ENCODE measurements at regions not wholly inside any gene's neighbourhood (a gene's known extent, or its start where the extent isn't known, plus 50 kb on each side); places are given as distances from the start of the nearest gene placed in this dataset.
A peak's percentile ranks its signal among the peaks of the same experiment; 100 is the strongest.

DNA sequence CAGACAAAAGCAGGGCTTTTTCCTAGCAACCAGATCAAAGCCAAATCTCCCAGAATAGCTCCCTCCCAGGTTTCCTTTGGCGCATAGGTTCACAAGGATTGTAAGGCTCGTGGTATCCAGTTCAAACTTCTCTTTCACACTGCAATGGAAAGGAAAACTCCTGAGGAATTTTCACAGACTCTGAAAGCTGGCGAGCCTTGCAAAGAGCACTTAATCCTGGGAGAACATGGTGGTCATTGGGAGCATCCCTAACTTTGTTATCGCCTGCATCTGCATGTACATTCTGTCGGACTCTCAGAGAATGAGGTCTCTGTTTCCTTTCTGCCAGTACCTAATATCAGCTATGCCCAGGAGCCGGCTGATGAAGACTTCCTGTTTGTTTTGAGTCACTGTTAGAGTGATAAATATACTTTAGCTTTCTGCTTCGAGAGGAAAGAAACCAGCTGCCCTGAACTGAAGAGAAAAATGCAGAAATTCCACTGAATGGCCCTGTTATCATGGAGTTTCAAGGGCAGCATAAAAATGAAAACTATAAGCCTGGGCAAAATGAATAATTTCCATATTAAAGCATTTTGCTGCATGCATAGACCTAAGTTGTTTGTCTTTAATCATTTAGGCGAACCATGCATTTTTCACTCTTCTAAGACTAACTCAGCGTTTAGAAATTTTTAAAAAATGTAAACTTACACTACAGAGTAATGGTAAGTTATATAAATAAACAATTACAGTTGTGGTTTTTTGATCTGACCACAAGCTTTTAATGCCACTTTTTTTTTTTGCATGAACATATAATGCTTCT, 76.4 kb upstream of the ZEB2 start:
- no peak for DNase-seq

DNA sequence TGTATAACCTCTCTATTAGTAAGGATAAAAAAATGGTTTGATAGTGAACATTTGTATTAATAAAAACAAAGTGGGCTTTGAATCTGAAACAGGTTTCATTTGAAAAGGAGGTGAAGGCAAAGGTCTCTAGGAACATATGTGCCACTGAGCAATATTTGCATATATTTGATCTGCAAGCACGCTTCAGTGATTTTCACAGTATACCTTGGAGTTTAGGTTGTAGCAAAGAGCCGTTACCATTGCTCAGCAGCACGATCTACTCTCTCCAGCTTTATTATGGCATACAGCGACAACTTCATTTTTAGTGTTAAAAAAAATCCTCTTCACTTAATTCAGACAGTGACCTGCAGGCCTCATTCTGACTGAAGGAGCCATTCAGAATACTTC, 75.8 kb upstream of the ZEB2 start:
- no peak for DNase-seq

DNA sequence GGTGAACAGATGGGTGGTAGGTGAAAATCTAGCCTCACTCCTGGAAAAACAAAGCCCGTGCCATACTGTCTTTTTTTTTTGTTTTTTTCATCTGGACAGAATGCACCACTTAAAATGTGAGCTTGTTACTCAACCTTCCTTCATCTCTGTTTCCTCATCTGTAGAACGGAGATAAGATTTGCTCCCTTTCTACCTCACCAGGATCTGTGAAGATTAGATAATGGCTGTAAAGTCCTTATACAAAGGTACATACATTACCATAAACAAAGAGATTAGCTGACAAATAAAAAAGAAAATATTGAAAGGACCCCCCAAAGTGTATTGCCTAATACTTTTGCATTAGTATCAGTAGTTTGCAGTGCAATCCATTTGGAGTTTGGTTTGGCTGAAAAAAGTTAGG, 75.4 kb upstream of the ZEB2 start:
- no peak for DNase-seq

DNA sequence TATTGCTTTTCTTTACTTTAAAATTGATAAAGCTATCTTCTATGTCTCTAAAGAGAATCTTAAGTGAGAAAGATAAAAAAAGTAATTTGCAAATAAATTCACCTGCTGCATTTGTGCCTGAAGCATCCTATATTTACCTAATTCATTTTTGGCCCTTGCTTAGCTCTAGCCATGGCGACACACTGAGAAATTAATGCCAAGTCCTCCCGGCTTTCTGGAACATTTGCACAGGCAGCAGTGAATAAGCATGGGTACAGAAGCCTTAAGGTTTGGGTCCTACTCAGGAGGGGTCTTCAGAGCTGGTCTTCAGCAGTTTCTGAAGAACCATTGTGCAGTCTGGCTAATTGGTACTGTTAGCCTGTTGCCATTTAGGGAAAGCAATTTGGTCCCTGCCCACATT, 73.9 kb upstream of the ZEB2 start:
- DNase-seq: no peak

DNA sequence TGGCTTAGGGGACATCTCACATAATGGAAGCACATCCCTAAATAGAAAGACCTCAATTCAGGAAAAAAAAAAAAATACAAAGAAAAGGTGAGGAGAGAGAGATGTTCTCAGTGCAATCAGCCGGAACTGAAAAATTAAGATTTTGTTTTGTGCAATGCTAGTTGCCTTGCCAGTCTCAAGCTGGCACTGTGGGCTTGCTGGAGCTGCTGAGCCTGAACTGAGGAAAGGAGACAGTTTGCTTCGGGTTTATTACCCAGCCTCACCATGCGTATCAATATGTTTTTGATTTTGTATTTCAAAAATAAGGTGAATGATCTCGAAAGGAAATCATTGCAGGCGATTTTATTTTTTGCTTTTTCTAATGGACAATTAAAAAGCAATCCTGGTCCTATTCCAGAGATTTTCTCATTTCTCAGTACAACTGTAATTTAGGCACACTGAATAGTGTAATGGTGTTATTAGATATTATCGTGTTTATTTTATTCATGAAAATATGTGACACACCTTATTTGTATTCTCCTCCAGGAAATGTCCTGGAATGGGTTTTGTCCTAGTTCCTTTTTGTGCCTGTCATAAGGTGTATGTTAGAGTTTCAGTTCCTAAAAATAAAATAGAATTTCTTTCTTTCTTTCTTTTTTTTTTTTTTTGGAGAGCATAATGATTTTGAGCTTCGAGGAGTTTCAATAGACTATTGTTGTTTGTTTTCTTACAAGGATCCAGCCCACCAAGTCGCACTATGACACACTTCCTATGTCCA, 72.8 kb upstream of the ZEB2 start:
- no peak for DNase-seq

DNA sequence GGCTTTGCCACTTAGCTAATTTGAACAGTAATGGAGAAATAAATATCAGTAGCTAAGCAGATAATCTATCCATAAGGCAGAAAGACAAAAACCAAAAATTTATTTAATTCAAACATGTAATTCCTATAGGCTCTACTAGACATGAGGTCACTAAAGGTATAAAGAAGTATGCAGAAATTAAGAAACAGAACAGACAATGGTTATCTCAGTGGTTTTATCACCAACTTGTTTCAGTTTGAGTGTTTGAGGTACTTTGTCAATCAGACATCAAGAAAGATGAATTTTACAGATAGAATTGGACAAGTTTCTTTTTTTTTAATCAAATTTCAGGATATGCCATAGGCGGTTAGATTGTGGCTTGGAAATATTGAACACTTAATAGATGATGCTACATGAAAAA, 67.4 kb upstream of the ZEB2 start:
- DNase-seq: no peak

DNA sequence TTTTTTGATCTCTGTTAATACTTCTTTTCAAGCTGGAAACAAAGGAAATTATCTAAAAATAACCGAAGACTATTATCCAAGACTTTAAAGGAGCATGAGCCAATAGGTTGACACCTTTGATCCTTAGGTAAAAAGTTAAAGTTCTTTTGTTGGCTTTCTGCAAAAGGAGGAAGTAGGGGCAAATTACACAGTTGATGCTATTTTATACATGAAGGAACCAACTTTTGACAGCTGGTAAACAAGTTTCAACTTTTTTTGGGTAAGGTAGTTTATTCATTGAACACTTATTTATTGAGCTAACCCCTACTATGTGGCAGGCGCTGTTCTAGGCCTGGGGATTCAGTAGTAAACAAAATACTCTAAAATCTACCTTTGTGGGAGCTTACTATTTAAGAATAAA, 66.6 kb upstream of the ZEB2 start:
- no peak for DNase-seq

DNA sequence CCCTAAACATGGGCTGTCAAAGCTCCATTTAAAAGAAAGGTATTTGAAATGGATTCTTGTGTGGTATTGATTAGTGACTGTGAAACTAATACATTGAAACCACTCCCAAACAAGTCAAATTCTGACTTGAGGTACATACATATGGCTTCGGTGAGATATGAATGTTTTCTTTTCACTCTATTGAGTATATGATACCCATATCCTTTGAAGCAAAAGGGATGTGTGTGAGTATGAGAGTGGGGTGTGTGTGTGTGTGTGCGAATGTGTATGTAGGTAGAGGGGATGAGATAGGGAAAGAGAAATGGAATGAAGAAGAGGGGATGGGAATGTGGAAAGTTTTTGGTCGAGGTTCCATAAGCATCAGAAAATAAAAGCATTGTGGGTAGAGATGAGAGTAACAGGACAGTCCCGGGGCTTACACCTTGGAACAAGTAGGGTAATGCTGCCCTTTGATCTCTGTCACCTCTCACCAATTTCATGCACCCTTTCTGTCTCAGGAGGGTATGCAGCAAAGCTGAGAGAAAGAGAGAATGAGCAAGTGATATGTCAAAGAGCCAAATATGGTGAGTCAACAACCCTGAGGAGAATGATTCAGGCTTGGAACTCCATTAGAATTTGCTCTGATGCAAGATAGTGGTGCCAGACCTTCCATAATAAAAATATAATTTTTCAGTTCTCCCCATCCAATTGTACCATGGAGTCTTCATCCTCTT, 64.0 kb upstream of the ZEB2 start:
- no peak for DNase-seq

DNA sequence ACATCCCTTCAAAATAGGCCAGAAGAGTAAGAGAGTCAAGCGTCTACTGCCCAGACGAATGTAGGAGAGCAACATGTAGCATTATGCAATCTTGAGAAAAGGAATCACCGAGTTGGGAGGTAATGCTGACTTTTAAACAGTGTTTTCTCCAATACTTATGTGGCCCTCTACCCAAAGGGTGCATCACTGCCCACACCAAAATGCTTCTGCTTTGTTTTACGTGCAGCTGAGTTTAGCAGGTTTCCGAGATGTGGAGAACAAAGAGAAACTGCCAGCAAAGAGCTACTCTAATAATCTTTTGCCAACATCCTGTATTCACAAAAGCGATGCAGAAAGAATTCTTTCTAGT, 63.4 kb upstream of the ZEB2 start:
- no peak for DNase-seq

DNA sequence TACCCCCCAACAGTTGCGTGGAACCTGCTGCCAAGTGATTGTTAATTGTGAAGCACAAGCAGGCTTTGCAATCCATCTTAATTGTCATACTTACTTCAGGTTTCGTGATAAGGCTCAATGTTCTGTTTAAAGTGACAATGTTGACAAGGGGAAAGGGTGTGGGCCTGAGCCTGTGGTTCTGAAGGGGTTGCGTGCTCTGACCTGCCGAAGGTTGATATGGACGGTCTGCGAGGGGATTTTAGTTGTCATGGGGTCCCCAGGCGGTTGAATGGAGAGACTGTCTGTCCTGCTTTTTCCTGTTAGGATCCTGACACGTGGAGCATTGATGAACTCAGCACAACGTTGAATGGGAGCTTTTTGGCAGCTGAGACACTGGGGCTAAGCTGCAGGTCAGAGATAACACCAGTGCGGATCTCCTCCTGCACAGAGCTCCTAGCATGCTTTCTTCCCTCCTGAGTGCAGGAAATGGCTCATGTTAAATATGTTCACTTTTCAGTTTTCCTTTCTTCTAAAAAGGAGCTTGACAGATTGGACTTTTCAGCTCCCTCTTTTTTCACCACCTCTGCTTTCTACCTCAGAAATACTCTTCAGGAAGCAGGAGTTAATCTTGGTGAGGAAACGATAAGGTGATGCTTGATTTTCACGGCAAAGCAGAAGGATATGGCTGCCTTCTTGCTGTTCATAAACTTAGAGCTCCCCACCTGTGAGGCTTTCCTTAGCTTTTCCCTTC, 62.9 kb upstream of the ZEB2 start:
- DNase-seq: peak; percentile 37

DNA sequence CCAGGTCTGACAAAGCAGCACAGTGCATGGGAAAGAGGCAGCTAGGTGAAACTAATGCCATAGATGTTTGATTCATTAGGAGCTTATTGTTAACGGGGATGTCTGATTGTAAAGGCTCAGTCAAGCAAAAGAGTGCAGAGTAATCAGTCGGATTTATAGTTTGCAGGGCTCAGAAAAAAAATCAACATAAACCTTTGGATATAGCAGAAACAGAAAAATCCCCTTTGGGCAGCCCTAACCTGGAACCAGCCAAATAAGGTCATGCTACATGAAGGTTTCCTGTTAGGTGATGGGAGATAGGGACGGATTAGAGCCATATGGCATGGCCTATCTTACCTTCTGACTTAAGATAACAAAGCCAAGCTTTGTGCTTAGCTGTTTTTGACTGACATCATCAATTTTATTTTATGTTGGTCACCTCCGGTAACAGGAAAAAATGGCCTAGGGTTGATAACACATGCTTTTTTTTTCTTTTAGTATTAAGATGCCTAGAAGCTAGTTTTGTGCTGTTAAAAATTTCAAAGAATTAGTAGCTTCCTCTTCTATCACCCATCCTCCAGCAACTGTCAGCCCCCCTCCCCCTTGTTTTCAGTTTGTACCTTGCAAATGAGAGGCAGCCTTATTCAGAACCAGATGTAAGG, 60.7 kb upstream of the ZEB2 start:
- DNase-seq: peak; percentile 91

DNA sequence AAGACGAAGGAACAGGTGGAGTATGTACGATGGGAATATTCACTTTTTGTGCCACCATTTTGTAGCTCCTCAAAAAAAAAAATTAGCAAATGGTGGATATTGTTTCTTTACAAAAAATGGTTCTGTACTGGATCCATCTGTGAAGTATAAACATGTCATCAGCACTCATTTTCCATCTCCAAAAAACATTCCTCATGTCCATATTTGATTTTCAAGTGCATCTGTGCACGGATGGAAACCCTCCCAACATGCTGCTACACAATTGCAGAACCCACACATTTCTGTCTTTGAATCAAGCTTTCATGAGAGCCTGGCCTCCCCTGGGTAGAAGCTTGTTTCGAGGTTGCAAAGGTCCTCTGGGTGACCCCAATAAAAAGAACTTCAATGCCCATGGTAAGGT, 59.6 kb upstream of the ZEB2 start:
- peak; percentile 69 for DNase-seq

DNA sequence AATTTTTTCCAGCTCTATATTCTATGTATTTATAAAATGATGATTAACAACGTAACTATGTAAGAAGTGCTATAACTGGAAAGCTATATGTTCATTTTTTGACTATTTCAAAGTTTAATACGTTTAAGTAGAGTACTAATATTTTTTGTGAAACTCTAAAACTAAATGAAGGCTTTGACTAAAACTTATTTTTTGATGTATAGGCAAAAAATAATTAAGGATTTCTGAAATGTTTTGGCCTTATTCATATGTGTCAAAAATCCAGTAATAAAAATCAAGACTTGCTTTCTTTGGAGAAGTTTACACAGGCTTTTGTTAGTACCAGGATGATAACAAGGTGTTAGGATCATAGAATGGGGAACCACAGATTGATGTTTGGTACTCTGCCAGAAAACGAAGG, 58.2 kb upstream of the ZEB2 start:
- no peak for DNase-seq

DNA sequence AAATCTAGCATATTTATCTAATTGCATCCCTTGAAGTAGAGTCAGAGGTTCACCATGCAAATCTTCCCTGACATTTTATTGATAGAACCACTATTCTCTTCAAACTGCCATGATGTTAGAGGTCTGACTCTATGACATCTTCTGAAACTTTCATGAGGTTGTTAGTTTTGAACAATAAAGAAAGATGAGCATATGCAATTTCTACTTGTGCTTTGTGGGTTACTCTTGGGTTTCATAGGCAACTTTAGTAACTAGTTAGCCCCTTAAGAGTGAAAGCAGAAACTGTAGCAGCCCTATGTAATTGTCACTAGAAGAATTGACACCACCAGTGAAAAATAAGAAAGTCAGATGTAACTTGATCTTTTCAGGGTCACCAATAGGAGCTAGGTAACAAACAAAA, 53.1 kb upstream of the ZEB2 start:
- no peak for DNase-seq

DNA sequence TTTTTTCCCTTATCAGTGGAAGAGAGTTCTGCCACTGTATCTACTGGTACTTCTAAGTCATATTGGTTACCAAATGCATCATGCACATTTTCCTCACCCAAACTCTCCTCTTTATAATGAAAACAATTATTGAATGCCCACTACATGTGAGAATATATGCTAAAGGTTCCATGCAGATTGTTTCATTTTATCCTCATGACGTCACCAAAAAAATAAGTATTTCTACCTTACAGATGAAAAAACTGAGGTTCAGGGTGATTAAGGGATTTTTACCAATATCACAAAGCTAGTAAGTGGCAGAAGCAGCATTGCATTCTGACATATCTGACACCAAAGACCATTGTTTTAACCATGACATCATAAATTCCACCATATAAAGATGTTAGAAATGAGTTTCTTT, 51.9 kb upstream of the ZEB2 start:
- DNase-seq: no peak

DNA sequence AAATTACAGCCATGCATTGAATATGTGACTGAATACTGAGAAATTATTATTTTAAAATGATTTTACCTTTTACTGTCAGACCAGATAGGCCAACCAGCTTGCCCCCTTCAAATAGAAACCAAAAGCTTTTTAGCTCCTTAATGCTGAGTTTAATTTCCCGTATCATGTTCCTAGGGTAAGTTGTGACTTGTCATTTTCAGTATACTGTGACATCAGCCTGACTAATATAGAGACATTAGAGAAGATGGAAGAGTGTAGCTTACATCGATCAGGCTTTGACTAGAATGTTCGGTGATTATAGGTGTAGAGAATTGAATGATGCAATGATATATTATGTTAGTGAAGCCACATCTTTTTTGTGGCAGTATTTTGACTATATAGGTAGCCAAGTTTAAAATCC, 50.6 kb upstream of the ZEB2 start:
- no peak for DNase-seq
